H9 (cell line): ENCODE measurements at regions not wholly inside any gene's neighbourhood (a gene's known extent, or its start where the extent isn't known, plus 50 kb on each side); places are given as distances from the start of the nearest gene placed in this dataset.

Experiments
- DNase-seq: peaks from one replicate; pipeline ENCODE4 v3.0.0-alpha.2; 2017
- H2AFZ ChIP-seq: one replicate; pipeline ENCODE4 v1.6.1; 2013; ENCODE audit warnings: mild to moderate bottlenecking, low read length, control low read depth, moderate library complexity
- H2AK5ac ChIP-seq: 2 replicates; pipeline ENCODE4 v1.6.1; 2013; ENCODE audit warnings: low read length, control low read depth, mixed read lengths; ENCODE audit not compliant: insufficient read length
- H2BK120ac ChIP-seq: one replicate; pipeline ENCODE4 v1.6.1; 2013; ENCODE audit warnings: low read depth, mild to moderate bottlenecking, low read length, control low read depth, inconsistent platforms; ENCODE audit not compliant: poor library complexity, severe bottlenecking
- H2BK12ac ChIP-seq: 2 replicates; pipeline ENCODE4 v1.6.1; 2013; ENCODE audit warnings: low read length, control low read depth, mixed read lengths, low read depth; ENCODE audit not compliant: insufficient read length
- H2BK15ac ChIP-seq: 2 replicates; pipeline ENCODE4 v1.6.1; 2013; ENCODE audit warnings: low read depth, low read length, control low read depth
- H2BK20ac ChIP-seq: one replicate; pipeline ENCODE4 v1.6.1; 2013; ENCODE audit warnings: low read depth, mild to moderate bottlenecking, low read length, control low read depth, inconsistent platforms; ENCODE audit not compliant: poor library complexity, severe bottlenecking
- H2BK5ac ChIP-seq: 2 replicates; pipeline ENCODE4 v1.6.1; 2013; ENCODE audit warnings: low read length, control low read depth, mixed read lengths; ENCODE audit not compliant: insufficient read length
- H3K14ac ChIP-seq: 2 replicates; pipeline ENCODE4 v1.6.1; 2013; ENCODE audit warnings: low read length, control low read depth; ENCODE audit not compliant: insufficient read depth
- H3K18ac ChIP-seq: 2 replicates; pipeline ENCODE4 v1.6.1; 2013; ENCODE audit warnings: low read depth, mild to moderate bottlenecking, mixed read lengths, low read length, control low read depth; ENCODE audit not compliant: insufficient read length
- H3K23ac ChIP-seq: 2 replicates; pipeline ENCODE4 v1.6.1; 2013; ENCODE audit warnings: low read length, control low read depth, mixed read lengths, low read depth; ENCODE audit not compliant: insufficient read length
- H3K23me2 ChIP-seq: 2 replicates; pipeline ENCODE4 v1.6.1; 2013; ENCODE audit warnings: low read depth, mild to moderate bottlenecking, mixed read lengths, low read length, control low read depth; ENCODE audit not compliant: insufficient read length, poor library complexity, severe bottlenecking
- H3K27ac ChIP-seq: 2 replicates; pipeline ENCODE4 v1.5.1; 2013; ENCODE audit warnings: low read length, control low read depth, mixed read lengths, low read depth; ENCODE audit not compliant: insufficient read length
- H3K27me3 ChIP-seq: 2 replicates; pipeline ENCODE4 v1.6.1; 2013; ENCODE audit warnings: low read length, control low read depth, inconsistent platforms; ENCODE audit not compliant: insufficient read depth
- H3K4ac ChIP-seq: 2 replicates; pipeline ENCODE4 v1.6.1; 2013; ENCODE audit warnings: low read depth, mild to moderate bottlenecking, control low read depth, inconsistent platforms, low read length, moderate library complexity
- H3K4me1 ChIP-seq: 2 replicates; pipeline ENCODE4 v1.6.1; 2013; ENCODE audit warnings: low read length, control low read depth, inconsistent platforms; ENCODE audit not compliant: insufficient read depth
- H3K4me2 ChIP-seq: 2 replicates; pipeline ENCODE4 v1.6.1; 2013; ENCODE audit warnings: low read length, control low read depth, mixed read lengths; ENCODE audit not compliant: insufficient read length, insufficient read depth
- H3K56ac ChIP-seq: 2 replicates; pipeline ENCODE4 v1.6.1; 2013; ENCODE audit warnings: low read depth, mild to moderate bottlenecking, mixed read lengths, low read length, control low read depth; ENCODE audit not compliant: insufficient read length
- H3K79me1 ChIP-seq: 2 replicates; pipeline ENCODE4 v1.6.1; 2013; ENCODE audit warnings: low read depth, mild to moderate bottlenecking, moderate library complexity, low read length, control low read depth, inconsistent platforms; ENCODE audit not compliant: insufficient read depth, poor library complexity, severe bottlenecking
- H3K79me2 ChIP-seq: 2 replicates; pipeline ENCODE4 v1.6.1; 2013; ENCODE audit warnings: low read length, control low read depth, inconsistent platforms; ENCODE audit not compliant: insufficient read depth
- H3K9ac ChIP-seq: 2 replicates; pipeline ENCODE4 v1.6.1; 2013; ENCODE audit warnings: low read length, control low read depth, mixed read lengths; ENCODE audit not compliant: insufficient read length; ENCODE audit errors: extremely low read depth
- H3K9me3 ChIP-seq: one replicate; pipeline ENCODE4 v1.6.1; 2013; ENCODE audit warnings: low read depth, low read length, inconsistent platforms; ENCODE audit not compliant: control insufficient read depth
- H3T11ph ChIP-seq: one replicate; pipeline ENCODE4 v1.6.1; 2013; ENCODE audit warnings: mild to moderate bottlenecking, low read length, control low read depth, inconsistent platforms
- H4K20me1 ChIP-seq: one replicate; pipeline ENCODE4 v1.6.1; 2013; ENCODE audit not compliant: control insufficient read depth, insufficient read length, insufficient read depth
- H4K5ac ChIP-seq: 2 replicates; pipeline ENCODE4 v1.6.1; 2013; ENCODE audit warnings: low read depth, mild to moderate bottlenecking, mixed read lengths, low read length, control low read depth; ENCODE audit not compliant: insufficient read length
- H4K8ac ChIP-seq: replicated peaks from 2 replicates; pipeline ENCODE4 v1.6.1; 2013; ENCODE audit warnings: low read length, control low read depth, mixed read lengths, low read depth; ENCODE audit not compliant: insufficient read length
- H4K91ac ChIP-seq: 2 replicates; pipeline ENCODE4 v1.6.1; 2013; ENCODE audit warnings: low read depth, mild to moderate bottlenecking, moderate library complexity, mixed read lengths, low read length, control low read depth; ENCODE audit not compliant: insufficient read length
- H3K27ac Mint-ChIP-seq, 3 experiments: 2 replicates in 2 of 3; 3 replicates in 1 of 3; pipeline ENCODE4 v1.8.0; 2020 to 2021; ENCODE audit warnings: mixed read lengths in 3 of 3, mild to moderate bottlenecking in 1 of 3, moderate library complexity in 1 of 3
- H3K27me3 Mint-ChIP-seq: 2 replicates; pipeline ENCODE4 v1.8.0; 2021; ENCODE audit warnings: low read depth, mild to moderate bottlenecking, moderate library complexity, mixed read lengths
- H3K36me3 Mint-ChIP-seq, 3 experiments: 2 replicates in 2 of 3; 3 replicates in 1 of 3; pipeline ENCODE4 v1.8.0; 2020 to 2021; ENCODE audit warnings: low read depth in 3 of 3, mixed read lengths in 3 of 3; ENCODE audit not compliant: insufficient read depth in 1 of 3
- H3K4me1 Mint-ChIP-seq, 2 experiments: 2 replicates each; pipeline ENCODE4 v1.8.0; 2020; ENCODE audit warnings: mixed read lengths in 2 of 2
- H3K4me3 Mint-ChIP-seq, 2 experiments: 2 replicates in 1 of 2; 3 replicates in 1 of 2; pipeline ENCODE4 v1.8.0; 2020 to 2021; ENCODE audit warnings: mild to moderate bottlenecking in 2 of 2, mixed read lengths in 2 of 2, moderate library complexity in 1 of 2
- H3K9me3 Mint-ChIP-seq, 2 experiments: 2 replicates in 1 of 2; 3 replicates in 1 of 2; pipeline ENCODE4 v1.8.0; 2020; ENCODE audit warnings: mild to moderate bottlenecking in 2 of 2, mixed read lengths in 2 of 2, moderate library complexity in 1 of 2
- CTCF ChIP-seq: fragments of 200-600 bp; sonication (generic); conservative IDR thresholded peaks from 3 replicates; pipeline ENCODE4 v1.8.0; 2021; ENCODE audit warnings: antibody characterized with exemption, mild to moderate bottlenecking
- WGBS: extraction: QIAGEN DNeasy Blood & Tissue Kit; methylation state at CpG from one replicate; pipeline ENCODE4 v1.1.7; 2013; ENCODE audit warnings: missing lambda C conversion rate, low lambda C conversion rate, mixed read lengths; ENCODE audit not compliant: insufficient read length; ENCODE audit errors: extremely low coverage; 5-methylcytosine and 5-hydroxymethylcytosine counted together

DNA sequence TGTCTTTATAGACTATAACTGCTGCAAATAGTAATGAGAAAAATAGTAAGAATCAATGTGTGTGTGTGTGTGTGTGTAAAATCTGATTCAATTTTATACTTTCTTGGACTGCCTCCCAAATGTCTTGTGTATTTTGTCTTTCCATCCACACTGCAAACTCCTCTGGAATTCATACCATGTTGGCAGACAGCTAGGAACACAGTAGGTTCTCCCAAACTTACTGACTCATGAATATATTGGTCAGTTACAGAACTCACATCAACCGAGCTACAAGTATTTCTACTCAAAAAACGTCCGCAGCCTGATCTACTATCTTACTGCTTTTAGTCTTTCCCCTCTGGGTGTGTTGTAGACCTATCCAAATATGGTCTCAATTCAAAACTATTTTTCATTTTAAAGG lies 542.7 kb upstream of the PSMD7 start:
- H3K4me2 ChIP-seq, result no peak overlapping the region
- no peaks in the 10 kb centered on the region for H3K27me3 Mint-ChIP-seq
- H3K27ac Mint-ChIP-seq, result no peak overlapping the region
- no peak overlapping the region for H2BK5ac ChIP-seq
- no peaks in the 10 kb centered on the region for H3K4me1 Mint-ChIP-seq
- H3K27ac ChIP-seq, result no peak overlapping the region
- H3K27me3 ChIP-seq, result no peaks in the 10 kb centered on the region
- no peaks in the 10 kb centered on the region for H3K79me2 ChIP-seq
- no peaks in the 10 kb centered on the region for H3K23me2 ChIP-seq
- no peak overlapping the region for H3K4ac ChIP-seq
- TF ChIP-seq CTCF, result no peak
- H3K79me1 ChIP-seq, result no peaks in the 10 kb centered on the region
- no peak for DNase-seq
- no peak overlapping the region for H4K5ac ChIP-seq
- no peak overlapping the region for H2BK15ac ChIP-seq
- H3T11ph ChIP-seq, result no peak overlapping the region
- no CpG with 5 or more reads among the region's 3 CpGs for WGBS
- H3K23ac ChIP-seq, result no peak overlapping the region
- peaks cover 3 to 6% of the 10 kb centered on the region in 2 experiments; a peak in 3 of 5 replicates for H3K9me3 Mint-ChIP-seq
- no peak overlapping the region for H2AK5ac ChIP-seq
- H3K18ac ChIP-seq, result no peak overlapping the region
- H2BK12ac ChIP-seq, result no peak overlapping the region
- no peak overlapping the region for H3K4me3 Mint-ChIP-seq
- H4K8ac ChIP-seq, result no peak overlapping the region
- no peaks in the 10 kb centered on the region for H3K4me1 ChIP-seq
- no peak overlapping the region for H3K56ac ChIP-seq
- H2BK120ac ChIP-seq, result no peak overlapping the region
- peaks cover 0 to under 1% (median 0%) of the 10 kb centered on the region in 3 experiments; a peak in 3 of 7 replicates for H3K36me3 Mint-ChIP-seq
- H3K9ac ChIP-seq, result no peak overlapping the region
- no peaks in the 10 kb centered on the region for H4K20me1 ChIP-seq
- H4K91ac ChIP-seq, result no peak overlapping the region
- no peak overlapping the region for H2BK20ac ChIP-seq
- H3K14ac ChIP-seq, result no peak overlapping the region
- no peaks in the 10 kb centered on the region for H3K9me3 ChIP-seq
- H2AFZ ChIP-seq, result no peak overlapping the region
